Left lung (tissue), 4 donors: ENCODE measurements at regions not wholly inside any gene's neighbourhood (a gene's known extent, or its start where the extent isn't known, plus 50 kb on each side); places are given as distances from the start of the nearest gene placed in this dataset.
"Not testable (repeated sequence)": the region's sequence is repeated elsewhere in the genome, so short reads cannot be mapped to it uniquely, and the experiment has no call there.

Experiments
- ATAC-seq: fragments of 200-7000 bp; cut with Tn5 transposase; one replicate; pipeline ENCODE4 v1.9.1; 2020; ENCODE audit warnings: moderate library complexity
- DNase-seq, 4 donors: peaks; one replicate each; pipeline ENCODE4 v3.0.0-alpha.2; 2013 to 2020
- H3K27ac ChIP-seq, 2 donors: fragments of 200-600 bp; sonication (generic) in 1 of 2; one replicate each; pipeline versions ENCODE4 v1.5.0 to v1.8.0; 2020 to 2021
- H3K27me3 ChIP-seq, 2 donors: fragments of 200-600 bp; sonication (generic) in 1 of 2; one replicate each; pipeline versions ENCODE4 v1.5.0 to v1.8.0; 2020 to 2021
- H3K36me3 ChIP-seq, 2 donors: fragments of 200-600 bp; sonication (generic) in 1 of 2; one replicate each; pipeline versions ENCODE4 v1.5.0 to v1.8.0; 2020 to 2021
- H3K4me1 ChIP-seq, 2 donors: fragments of 200-600 bp; one replicate each; pipeline ENCODE4 v1.8.0; 2021
- H3K4me3 ChIP-seq, 2 donors: fragments of 200-600 bp; sonication (generic) in 1 of 2; one replicate each; pipeline versions ENCODE4 v1.5.0 to v1.8.0; 2020 to 2021; ENCODE audit warnings: mild to moderate bottlenecking in 1 of 2
- H3K9me3 ChIP-seq, 2 donors: fragments of 200-600 bp; sonication (generic) in 1 of 2; one replicate each; pipeline versions ENCODE4 v1.5.0 to v1.8.0; 2020 to 2021
- intact Hi-C, 2 donors: fragments of 100-400 bp; cut with DNase I; formaldehyde crosslinking; loops; one replicate each; pipeline versions ENCODE4 v1.11.2 to v1.14.2; 2022
- TF ChIP-seq, protein P1 (sequence below), 2 donors: fragments of 200-600 bp; sonication (generic) in 1 of 2; IDR thresholded peaks; one replicate each; pipeline versions ENCODE4 v1.5.0 to v1.8.0; 2021; ENCODE audit warnings: antibody characterized with exemption in 2 of 2
- donor health status: DM: no; HTN: yes; CAD: no.
- donor health status: DM: no; HTN: no; CAD: no.

DNA sequence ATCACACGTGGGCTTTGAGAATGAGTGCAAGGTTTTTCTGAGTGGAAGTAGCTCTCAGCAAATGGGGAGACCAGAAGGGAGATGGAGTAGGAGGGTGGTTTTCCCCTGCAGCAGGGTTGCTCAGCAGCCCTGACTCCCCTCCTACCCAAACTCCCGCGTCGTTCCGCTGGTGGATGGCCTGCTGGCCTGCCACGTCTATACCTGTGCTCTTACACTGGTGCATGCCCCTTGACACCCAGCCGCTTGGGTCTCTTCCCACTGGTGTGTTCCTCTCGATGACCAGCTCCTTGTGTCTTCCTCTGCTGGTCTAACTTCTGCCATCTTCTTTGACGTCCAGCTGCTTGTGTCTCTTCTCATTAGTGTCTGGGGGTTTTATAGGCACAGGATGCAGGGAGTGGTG lies 1797.9 kb downstream of the NCAM2 start:
- intact Hi-C loops: loop anchor here in 1 of 2 donors (10.0 kb wide), 1 partner anchor 1561 kb away; no protein-coding TSS in a partner anchor
- no peaks in the 10 kb centered on the region for H3K27me3 ChIP-seq
- DNase-seq (no peak), ATAC-seq (no peak)
- H3K4me1 ChIP-seq: no peaks in the 10 kb centered on the region
- no peak overlapping the region for H3K27ac ChIP-seq
- H3K9me3 ChIP-seq: no peaks in the 10 kb centered on the region
- H3K4me3 ChIP-seq: no peak overlapping the region
- TF ChIP-seq, protein P1, sequence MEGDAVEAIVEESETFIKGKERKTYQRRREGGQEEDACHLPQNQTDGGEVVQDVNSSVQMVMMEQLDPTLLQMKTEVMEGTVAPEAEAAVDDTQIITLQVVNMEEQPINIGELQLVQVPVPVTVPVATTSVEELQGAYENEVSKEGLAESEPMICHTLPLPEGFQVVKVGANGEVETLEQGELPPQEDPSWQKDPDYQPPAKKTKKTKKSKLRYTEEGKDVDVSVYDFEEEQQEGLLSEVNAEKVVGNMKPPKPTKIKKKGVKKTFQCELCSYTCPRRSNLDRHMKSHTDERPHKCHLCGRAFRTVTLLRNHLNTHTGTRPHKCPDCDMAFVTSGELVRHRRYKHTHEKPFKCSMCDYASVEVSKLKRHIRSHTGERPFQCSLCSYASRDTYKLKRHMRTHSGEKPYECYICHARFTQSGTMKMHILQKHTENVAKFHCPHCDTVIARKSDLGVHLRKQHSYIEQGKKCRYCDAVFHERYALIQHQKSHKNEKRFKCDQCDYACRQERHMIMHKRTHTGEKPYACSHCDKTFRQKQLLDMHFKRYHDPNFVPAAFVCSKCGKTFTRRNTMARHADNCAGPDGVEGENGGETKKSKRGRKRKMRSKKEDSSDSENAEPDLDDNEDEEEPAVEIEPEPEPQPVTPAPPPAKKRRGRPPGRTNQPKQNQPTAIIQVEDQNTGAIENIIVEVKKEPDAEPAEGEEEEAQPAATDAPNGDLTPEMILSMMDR (IDR thresholded peaks at IDR 0.05): no peak
- H3K36me3 ChIP-seq: no peaks in the 10 kb centered on the region

- no peaks in the 10 kb centered on the region for H3K27me3 ChIP-seq
- intact Hi-C loops: no loop called here
- no peak for DNase-seq
- no peak for ATAC-seq
- no peaks in the 10 kb centered on the region for H3K36me3 ChIP-seq
- no peaks in the 10 kb centered on the region for H3K9me3 ChIP-seq
- H3K4me1 ChIP-seq: no peaks in the 10 kb centered on the region
- H3K27ac ChIP-seq: no peak overlapping the region
- TF ChIP-seq, protein P1 (IDR thresholded peaks at IDR 0.05): no peak
- no peak overlapping the region for H3K4me3 ChIP-seq
Observed at GRCh38 chr21:22804151-22804550, 1805.9 kb downstream of the NCAM2 start.

GRCh38 chr21:22806278-22806677 lies 1808.1 kb downstream of the NCAM2 start:
- no peaks in the 10 kb centered on the region for H3K9me3 ChIP-seq
- no peak overlapping the region for H3K4me3 ChIP-seq
- TF ChIP-seq, protein P1 (IDR thresholded peaks at IDR 0.05): no peak
- H3K27me3 ChIP-seq: no peaks in the 10 kb centered on the region
- no peak for DNase-seq
- no peak overlapping the region for H3K27ac ChIP-seq
- intact Hi-C loops: no loop called here
- no peaks in the 10 kb centered on the region for H3K36me3 ChIP-seq
- no peak for ATAC-seq
- no peaks in the 10 kb centered on the region for H3K4me1 ChIP-seq

- intact Hi-C loops: no loop called here
- no peak for DNase-seq
Observed at GRCh38 chr21:22813201-22813600, 1815.0 kb downstream of the NCAM2 start.

GRCh38 chr21:22818681-22819485 lies 1820.7 kb downstream of the NCAM2 start:
- H3K9me3 ChIP-seq, H3K36me3 ChIP-seq, H3K27ac ChIP-seq, H3K4me3 ChIP-seq, ATAC-seq, DNase-seq, H3K27me3 ChIP-seq, H3K4me1 ChIP-seq, intact Hi-C loops: not testable (repeated sequence)

More at GRCh38 chr21:22813201-22813600, 1815.0 kb downstream of the NCAM2 start:
- ATAC-seq: no peak
- no peaks in the 10 kb centered on the region for H3K27me3 ChIP-seq
- H3K36me3 ChIP-seq: no peaks in the 10 kb centered on the region
- no peak overlapping the region for H3K27ac ChIP-seq
- H3K4me1 ChIP-seq: no peaks in the 10 kb centered on the region
- H3K9me3 ChIP-seq: no peaks in the 10 kb centered on the region
- TF ChIP-seq, protein P1 (IDR thresholded peaks at IDR 0.05): no peak
- no peak overlapping the region for H3K4me3 ChIP-seq
